ENCODE measurements at regions not wholly inside any gene's neighbourhood (a gene's known extent, or its start where the extent isn't known, plus 50 kb on each side); places are given as distances from the start of the nearest gene placed in this dataset.
A peak's percentile ranks its signal among the peaks of the same experiment; 100 is the strongest.
"Not testable (repeated sequence)": the region's sequence is repeated elsewhere in the genome, so short reads cannot be mapped to it uniquely, and the experiment has no call there.

GRCh38 chr15:68482246-68482645 is 50.3 kb upstream of the ITGA11 start:
- DNase-seq (ENCODE audit: low read depth), result no peak

GRCh38 chr15:68483165-68483564 is 51.2 kb upstream of the ITGA11 start:
- no peak for DNase-seq (ENCODE audit: low read depth)

GRCh38 chr15:68484220-68484619 is 52.3 kb upstream of the ITGA11 start:
- no peak for DNase-seq (ENCODE audit: low read depth)

DNA sequence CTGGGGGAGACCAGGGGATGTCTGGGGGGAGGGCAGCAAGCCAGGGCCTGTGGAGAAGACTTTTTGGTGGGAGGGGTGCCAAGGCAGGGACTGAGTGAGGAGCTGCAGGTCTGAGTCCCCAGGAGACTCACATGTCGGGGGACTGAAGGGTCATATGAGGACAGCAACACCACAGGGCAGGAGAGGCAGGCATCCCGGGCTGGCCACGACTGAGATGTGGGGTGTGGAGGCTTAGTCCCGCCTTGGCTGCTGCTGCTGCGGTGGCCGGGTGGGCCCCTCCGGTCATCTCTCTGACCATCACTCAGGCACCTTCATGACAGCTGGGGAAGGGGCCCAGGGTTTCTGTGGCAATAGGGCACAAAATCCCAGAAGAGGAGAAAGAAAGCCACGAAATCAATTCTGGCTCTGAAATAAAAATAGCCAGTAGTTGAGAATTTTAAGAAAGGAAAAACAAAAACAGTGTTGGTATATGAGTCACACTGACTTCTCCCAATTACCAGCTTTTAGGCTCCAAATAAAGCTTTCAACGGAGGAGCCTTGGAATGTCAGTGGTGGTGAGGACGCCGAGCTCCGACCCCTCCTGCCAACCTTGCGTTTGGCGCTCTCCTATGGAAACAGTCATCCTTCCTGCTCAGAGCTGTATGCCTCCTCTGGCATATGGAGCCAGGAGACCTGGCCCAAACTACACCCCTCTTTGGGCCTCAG is 52.9 kb upstream of the ITGA11 start:
- peak; percentile 59 for DNase-seq (ENCODE audit: low read depth)

- DNase-seq (ENCODE audit: low read depth), result no peak
Observed at GRCh38 chr15:68485721-68486360, 53.9 kb upstream of the ITGA11 start.

DNA sequence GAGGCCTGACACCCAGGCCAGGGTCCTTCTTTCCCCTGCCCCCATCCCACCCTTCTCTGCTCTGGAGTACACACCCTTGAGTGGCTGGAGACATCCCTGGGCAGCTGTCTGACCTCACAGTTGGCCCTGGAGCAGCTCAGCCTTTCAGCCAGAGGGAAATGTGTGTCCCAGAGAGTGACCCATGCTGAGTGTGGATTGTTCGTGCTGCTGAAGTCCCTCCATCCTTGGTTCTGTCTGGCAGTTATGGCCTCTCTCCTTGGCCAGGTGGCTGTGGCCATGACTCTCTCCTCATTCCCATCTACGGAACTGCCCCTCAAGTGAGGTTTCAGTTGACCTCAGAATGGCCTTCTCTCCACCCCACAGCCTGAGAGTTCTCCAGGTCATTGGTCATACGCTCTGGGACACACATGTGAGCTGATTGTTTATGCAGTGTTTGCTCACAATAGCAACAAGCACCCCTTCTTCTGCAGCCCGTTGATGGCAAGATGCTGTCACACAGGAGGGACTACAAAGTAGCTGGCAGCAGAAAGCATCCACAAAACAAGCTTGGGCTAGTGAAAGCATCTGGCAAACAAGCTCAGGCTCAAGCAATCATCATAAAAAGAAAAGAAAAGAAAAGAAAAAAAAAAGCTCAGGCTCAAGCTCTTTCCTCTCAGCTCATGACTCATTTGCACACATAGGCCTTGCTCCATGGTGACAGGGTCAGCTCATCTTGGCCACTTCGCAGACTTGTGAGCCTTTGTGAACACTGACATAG is 55.3 kb upstream of the ITGA11 start:
- DNase-seq (ENCODE audit: low read depth), result peak; percentile 37

DNA sequence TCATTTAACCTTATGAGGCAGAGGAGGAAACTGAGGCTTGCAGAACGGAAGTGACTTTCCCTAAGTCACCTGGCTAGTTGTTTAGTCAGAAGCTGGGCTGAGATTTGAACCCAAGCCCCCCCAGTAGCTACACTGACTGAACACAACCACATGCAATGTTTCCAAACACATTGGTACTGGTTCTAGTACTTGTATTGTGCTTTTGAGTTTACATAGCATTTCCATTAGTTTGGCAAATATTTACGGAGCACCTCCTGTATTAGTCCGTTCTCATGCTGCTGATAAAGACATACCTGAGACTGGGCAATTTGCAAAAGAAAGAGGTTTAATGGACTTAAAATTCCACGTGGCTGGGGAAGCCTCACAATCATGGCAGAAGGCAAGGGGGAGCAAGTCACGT is 56.3 kb upstream of the ITGA11 start:
- DNase-seq (ENCODE audit: low read depth), result no peak

DNA sequence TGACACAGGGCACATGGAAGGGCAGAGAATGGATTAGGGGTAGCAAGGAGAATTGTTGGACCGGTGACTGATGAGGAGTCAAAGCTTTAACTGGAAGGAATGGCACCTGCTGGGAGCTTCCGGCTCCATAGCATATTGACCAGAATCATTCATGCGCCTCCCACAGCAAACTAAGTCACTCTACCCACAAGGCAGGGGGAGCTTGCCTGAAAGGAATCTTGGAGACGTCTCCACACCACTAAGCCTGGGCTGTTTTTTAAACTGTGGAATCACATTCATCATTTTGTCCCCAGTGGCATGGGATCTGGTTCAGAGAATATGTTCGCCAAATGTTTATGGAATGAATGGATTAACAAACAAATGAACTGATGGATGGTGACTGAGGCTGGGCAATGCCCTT is 57.0 kb upstream of the ITGA11 start:
- DNase-seq (ENCODE audit: low read depth), result no peak

- no peak for DNase-seq (ENCODE audit: low read depth)
Observed at GRCh38 chr15:68489421-68489820, 57.5 kb upstream of the ITGA11 start.

DNA sequence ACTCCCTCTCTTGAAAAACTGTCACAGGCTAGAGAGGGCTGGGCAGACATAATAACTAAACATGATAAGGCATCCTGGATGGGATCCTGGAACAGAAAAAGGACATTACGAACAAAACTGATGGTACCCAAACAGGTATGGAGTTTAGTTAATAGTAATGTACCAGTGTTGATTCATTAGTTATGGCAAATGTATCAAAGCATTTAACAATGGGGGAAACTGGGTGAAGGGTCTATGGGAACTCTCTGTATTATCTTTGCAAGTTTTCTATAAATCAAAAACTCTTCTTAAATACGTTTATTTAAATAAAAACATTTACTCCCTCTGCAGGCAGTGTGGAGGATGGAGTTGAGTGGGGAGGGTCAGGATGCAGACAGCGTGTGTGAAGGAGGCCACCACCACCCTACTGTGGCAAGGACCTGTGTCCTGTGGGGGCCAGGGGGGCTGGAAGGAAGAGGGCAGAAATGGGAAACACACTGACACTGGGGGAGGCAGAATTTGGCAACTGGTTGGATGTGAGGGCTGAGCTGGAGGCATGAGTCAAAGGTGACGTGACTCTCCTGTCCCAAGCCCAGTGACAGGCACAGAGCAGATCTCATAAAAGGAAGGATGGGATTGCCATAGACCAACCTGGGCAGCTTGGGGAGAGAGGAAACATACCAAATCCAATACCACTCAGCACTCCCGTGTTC is 59.6 kb upstream of the ITGA11 start:
- DNase-seq (ENCODE audit: low read depth), result no peak

GRCh38 chr15:68492855-68493254 is 60.9 kb upstream of the ITGA11 start:
- peak; percentile 44 for DNase-seq (ENCODE audit: low read depth)

DNA sequence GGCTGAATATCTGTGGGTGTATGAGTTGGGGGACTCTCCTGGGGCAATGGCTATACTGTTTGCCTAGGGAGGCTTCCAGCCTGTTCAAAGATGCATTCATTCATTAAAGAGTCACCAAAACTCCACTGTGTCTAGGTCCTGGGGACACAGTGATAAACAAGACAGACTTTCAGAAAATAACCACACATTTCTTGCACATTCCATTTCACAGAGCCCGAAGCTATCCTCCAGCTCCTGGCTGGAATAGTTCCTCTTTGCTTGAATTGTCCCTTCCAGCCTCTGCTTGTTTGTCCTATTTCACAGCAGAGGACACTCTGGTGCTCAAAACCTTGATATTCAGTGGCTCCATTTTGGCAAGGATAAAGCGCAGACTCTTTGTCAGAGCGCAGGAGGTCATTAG is 61.7 kb upstream of the ITGA11 start:
- DNase-seq (ENCODE audit: low read depth), result no peak

DNA sequence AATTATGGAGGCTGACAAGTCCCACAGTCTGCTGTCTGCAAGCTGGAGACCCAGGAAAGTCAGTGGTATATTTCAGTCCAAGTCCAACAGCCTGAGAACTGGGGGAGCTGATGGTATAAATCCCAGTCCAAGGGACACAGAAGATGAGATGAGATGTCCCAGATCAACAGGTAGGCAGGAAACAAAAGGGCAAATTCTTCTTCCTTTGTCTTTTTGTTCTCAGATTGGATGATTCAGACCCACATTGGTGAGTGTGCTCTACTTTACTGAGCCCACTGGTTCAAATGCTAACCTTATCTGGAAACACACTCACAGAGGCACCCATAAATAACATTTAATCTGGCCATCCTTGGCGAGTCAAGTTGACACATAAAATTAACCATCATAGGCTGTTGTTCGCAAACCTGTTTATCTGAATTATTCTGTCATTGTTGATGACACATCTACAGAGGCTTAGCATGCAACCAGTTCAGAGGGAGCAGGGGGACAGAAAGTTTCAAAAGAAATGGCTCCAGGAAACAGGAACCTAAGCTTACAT is 62.7 kb upstream of the ITGA11 start:
- DNase-seq (ENCODE audit: low read depth), result no peak

- DNase-seq (ENCODE audit: low read depth), result no peak
Observed at GRCh38 chr15:68495221-68495950, 63.4 kb upstream of the ITGA11 start.

DNA sequence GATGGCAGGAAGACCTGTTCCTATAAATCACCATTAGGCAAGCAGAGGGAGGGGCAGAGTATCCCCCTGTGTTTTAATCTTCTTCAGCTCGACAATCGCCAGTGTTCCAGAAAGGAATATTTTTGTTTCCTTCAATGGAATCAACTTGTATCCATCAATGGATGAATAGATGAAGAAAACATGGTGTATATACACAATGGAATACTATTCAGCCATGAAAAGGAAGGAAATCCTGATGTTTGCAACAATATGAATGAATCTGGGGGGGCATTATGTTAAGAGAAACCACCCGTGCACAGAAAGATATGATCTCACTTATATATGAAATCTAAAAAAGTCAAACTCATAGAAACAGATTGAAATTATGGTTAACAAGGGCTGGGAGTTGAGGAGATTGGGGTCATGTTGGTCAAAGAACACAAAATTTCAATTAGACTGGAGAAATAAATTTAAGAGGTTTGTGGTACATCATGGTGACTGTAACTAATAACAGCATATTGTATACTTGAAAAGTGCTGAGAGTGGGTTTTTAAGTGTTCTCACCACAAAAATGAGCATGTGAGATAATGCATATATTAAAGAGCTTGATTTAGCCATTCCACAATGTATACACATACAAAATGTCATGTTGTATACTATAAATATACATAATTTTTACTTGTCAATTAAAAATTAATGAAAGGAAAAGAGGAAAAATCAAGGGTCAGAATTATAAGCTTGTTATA is 64.2 kb upstream of the ITGA11 start:
- no peak for DNase-seq (ENCODE audit: low read depth)

DNA sequence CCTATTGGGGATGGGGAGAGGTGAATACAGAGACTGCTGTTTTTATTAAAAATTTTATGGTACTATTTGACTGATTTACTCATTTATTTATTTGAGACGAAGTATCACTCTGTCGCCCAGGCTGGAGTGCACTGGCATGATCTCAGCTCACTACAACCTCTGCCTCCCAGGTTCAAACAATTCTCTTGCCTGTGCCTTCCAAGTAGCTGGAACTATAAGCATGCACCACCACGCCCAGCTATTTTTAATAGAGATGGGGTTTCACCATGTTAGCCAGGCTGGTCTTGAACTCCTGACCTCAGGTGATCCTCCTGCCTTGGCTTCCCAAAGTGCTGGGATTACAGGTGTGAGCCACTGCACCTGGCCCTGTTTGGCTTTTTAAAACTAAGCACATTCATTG is 64.8 kb upstream of the ITGA11 start:
- not testable (repeated sequence) for DNase-seq (ENCODE audit: low read depth)

GRCh38 chr15:68497206-68497910 is 65.4 kb upstream of the ITGA11 start:
- DNase-seq (ENCODE audit: low read depth), result no peak

DNA sequence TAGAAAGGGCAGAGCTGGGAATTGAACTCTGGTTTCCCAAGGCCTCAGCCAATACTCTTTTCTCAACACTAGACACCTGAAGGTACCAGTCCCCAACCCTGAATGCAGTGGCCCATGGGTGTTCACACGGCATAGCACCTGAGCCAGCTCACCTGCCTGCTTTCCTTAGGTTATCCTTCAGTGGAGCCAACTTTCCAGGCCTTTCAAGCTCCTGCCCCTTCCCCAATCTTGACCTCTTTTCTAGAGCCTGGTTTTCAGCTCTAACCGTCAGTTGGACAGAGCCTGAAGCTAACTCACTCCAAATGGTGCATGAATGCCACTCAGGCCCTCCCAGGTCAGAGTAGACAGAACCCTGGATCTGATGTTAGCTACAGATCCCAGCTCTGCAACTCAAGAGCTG is 66.1 kb upstream of the ITGA11 start:
- DNase-seq (ENCODE audit: low read depth), result no peak

DNA sequence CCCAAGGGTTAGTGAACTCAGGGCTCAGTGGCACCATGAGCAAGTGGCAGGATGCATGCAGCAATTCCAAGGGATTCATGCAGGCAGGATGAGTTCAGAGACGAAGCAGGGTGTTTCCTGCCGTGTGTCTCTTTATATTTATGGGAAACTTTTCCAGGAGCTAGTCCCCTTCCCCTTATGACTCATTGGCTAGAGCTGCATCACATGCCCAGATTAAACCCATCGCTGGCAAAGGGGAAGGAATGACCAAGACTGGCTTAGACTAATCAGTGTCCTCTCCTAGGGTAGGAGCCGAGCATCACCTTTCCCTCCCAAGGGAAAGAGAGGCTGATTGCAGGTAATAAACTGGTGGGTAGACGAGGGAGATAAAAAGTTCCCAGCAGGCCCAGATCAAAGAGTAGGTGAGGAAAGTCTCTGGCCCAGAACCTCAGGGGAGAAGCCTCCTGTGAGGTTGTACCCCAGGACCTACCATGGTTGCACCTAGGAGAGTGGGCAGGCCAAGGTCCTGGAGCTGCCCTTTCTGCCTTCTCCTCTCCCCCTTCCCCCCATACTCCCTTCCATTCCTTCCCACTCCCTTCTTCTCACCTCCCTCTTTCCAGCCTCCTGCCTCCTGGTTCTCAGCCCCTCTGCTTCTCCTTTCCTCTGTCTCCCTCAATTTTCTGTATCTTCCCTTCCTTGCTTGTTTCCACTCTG is 67.8 kb upstream of the ITGA11 start:
- peak; percentile 29 for DNase-seq (ENCODE audit: low read depth)

All from ELR (cell line).